ENCODE measurements at regions not wholly inside any gene's neighbourhood (a gene's known extent, or its start where the extent isn't known, plus 50 kb on each side); places are given as distances from the start of the nearest gene placed in this dataset.

- TF ChIP-seq CTCF (IDR thresholded peaks at IDR 0.05) (no peak), POLR2A (IDR thresholded peaks at IDR 0.05) (no peak)
These were observed 185.8 kb upstream of the NUDT4 start for GRCh38 chr12:93191956-93192355.
